Tibial artery (tissue), 4 donors: ENCODE measurements at regions not wholly inside any gene's neighbourhood (a gene's known extent, or its start where the extent isn't known, plus 50 kb on each side); places are given as distances from the start of the nearest gene placed in this dataset.

Experiments used
- DNase-seq, 2 donors: peaks; one replicate each; pipeline ENCODE4 v3.0.0-alpha.2; 2019
- H3K27ac ChIP-seq, 2 donors: fragments of 200-600 bp; sonication (generic) in 1 of 2; 1 replicate in 1 of 2; 2 replicates in 1 of 2; pipeline ENCODE4 v1.5.1; 2018 to 2019; ENCODE audit warnings: mild to moderate bottlenecking in 1 of 2
- H3K27me3 ChIP-seq, 2 donors: fragments of 200-600 bp; sonication (generic) in 1 of 2; one replicate each; pipeline versions ENCODE4 v1.5.1 to v1.6.0; 2016 to 2019
- H3K36me3 ChIP-seq, 3 donors: fragments of 200-600 bp; sonication (generic) in 2 of 3; one replicate each; pipeline ENCODE4 v1.5.1; 2016 to 2019; ENCODE audit warnings: mild to moderate bottlenecking in 2 of 3
- H3K4me1 ChIP-seq, 4 donors: fragments of 200-600 bp; sonication (generic) in 2 of 4; 1 replicate in 3 of 4; 2 replicates in 1 of 4; pipeline ENCODE4 v1.5.1; 2016 to 2019
- H3K4me3 ChIP-seq, 2 donors: fragments of 200-600 bp; sonication (generic) in 1 of 2; 1 replicate in 1 of 2; 2 replicates in 1 of 2; pipeline ENCODE4 v1.5.1; 2018 to 2019; ENCODE audit warnings: mild to moderate bottlenecking in 2 of 2
- H3K9me3 ChIP-seq, 3 donors: fragments of 200-600 bp; sonication (generic) in 1 of 3; one replicate each; pipeline ENCODE4 v1.5.1; 2016 to 2019
- CTCF ChIP-seq, 2 experiments: fragments of 200-600 bp in 1 of 2; fragments of 450-650 bp in 1 of 2; IDR thresholded peaks; one replicate each; pipeline ENCODE4 v1.5.1; 2017 to 2019; ENCODE audit warnings: antibody characterized with exemption in 2 of 2, mild to moderate bottlenecking in 1 of 2, moderate library complexity in 1 of 2
- intact Hi-C: fragments of 100-400 bp; cut with DNase I; formaldehyde crosslinking; loops from one replicate; pipeline ENCODE4 v1.15.0; 2023; ENCODE audit warnings: low total_unique reads

GRCh38 chr10:130985158-130985753 is 326.3 kb downstream of the TCERG1L start:
- Histone ChIP-seq H3K27me3 (no peaks in the 10 kb centered on the region), H3K36me3 (no peaks in the 10 kb centered on the region), H3K4me3 (no peak overlapping the region), H3K9me3 (no peaks in the 10 kb centered on the region), H3K27ac (no peak overlapping the region), H3K4me1 (no peaks in the 10 kb centered on the region)
- no peak for TF ChIP-seq CTCF (IDR thresholded peaks at IDR 0.05)
- intact Hi-C loops, result no loop called here
- DNase-seq, result peak in 1 of 2 donors; percentile 6

- H3K4me1 ChIP-seq, result no peaks in the 10 kb centered on the region
- H3K9me3 ChIP-seq, result no peaks in the 10 kb centered on the region
- H3K27me3 ChIP-seq, result no peaks in the 10 kb centered on the region
- H3K4me3 ChIP-seq, result no peak overlapping the region
- no peak for TF ChIP-seq CTCF (IDR thresholded peaks at IDR 0.05)
- intact Hi-C loops, result no loop called here
- no peaks in the 10 kb centered on the region for H3K36me3 ChIP-seq
- DNase-seq, result no peak
- H3K27ac ChIP-seq, result no peak overlapping the region
These were observed 324.7 kb downstream of the TCERG1L start for GRCh38 chr10:130986846-130987245.

- Histone ChIP-seq H3K9me3 (no peaks in the 10 kb centered on the region), H3K36me3 (no peaks in the 10 kb centered on the region), H3K27ac (no peak overlapping the region), H3K27me3 (no peaks in the 10 kb centered on the region), H3K4me3 (no peak overlapping the region), H3K4me1 (no peaks in the 10 kb centered on the region)
- TF ChIP-seq CTCF (IDR thresholded peaks at IDR 0.05), result no peak
- peak in 1 of 2 donors; percentile 9 for DNase-seq
- intact Hi-C loops, result no loop called here
These were observed 324.1 kb downstream of the TCERG1L start for GRCh38 chr10:130987401-130987800.

- Histone ChIP-seq H3K4me3 (no peak overlapping the region), H3K27ac (no peak overlapping the region), H3K4me1 (no peaks in the 10 kb centered on the region), H3K27me3 (no peaks in the 10 kb centered on the region), H3K36me3 (no peaks in the 10 kb centered on the region), H3K9me3 (no peaks in the 10 kb centered on the region)
- no peak for TF ChIP-seq CTCF (IDR thresholded peaks at IDR 0.05)
- DNase-seq, result peak in 1 of 2 donors; percentile 12
- intact Hi-C loops, result no loop called here
These were observed 321.8 kb downstream of the TCERG1L start for GRCh38 chr10:130989670-130990232.

- DNase-seq, result peak in 1 of 2 donors; percentile 7
- H3K27me3 ChIP-seq, result no peaks in the 10 kb centered on the region
- intact Hi-C loops, result no loop called here
- H3K36me3 ChIP-seq, result no peaks in the 10 kb centered on the region
- no peaks in the 10 kb centered on the region for H3K9me3 ChIP-seq
- TF ChIP-seq CTCF (IDR thresholded peaks at IDR 0.05), result no peak
- no peaks in the 10 kb centered on the region for H3K4me1 ChIP-seq
- H3K4me3 ChIP-seq, result no peak overlapping the region
- no peak overlapping the region for H3K27ac ChIP-seq
These were observed 321.0 kb downstream of the TCERG1L start for GRCh38 chr10:130990486-130990885.
